Parathyroid adenoma (tissue), 2 donors: ENCODE measurements at regions not wholly inside any gene's neighbourhood (a gene's known extent, or its start where the extent isn't known, plus 50 kb on each side); places are given as distances from the start of the nearest gene placed in this dataset.

Experiments used
- H2AFZ ChIP-seq: fragments of 300-600 bp; sonication (generic); one replicate; pipeline ENCODE4 v1.7.0; 2017; ENCODE audit warnings: antibody characterized with exemption, mild to moderate bottlenecking
- H3K27ac ChIP-seq: fragments of 300-600 bp; sonication (generic); one replicate; pipeline ENCODE4 v1.7.0; 2017
- H3K27me3 ChIP-seq: fragments of 300-600 bp; sonication (generic); one replicate; pipeline ENCODE4 v1.7.0; 2017; ENCODE audit warnings: low read length; ENCODE audit not compliant: control insufficient read depth, insufficient read depth
- H3K36me3 ChIP-seq: fragments of 300-600 bp; sonication (generic); one replicate; pipeline ENCODE4 v1.7.0; 2017; ENCODE audit warnings: low read length; ENCODE audit not compliant: control insufficient read depth, insufficient read depth
- H3K4me1 ChIP-seq: fragments of 300-600 bp; sonication (generic); one replicate; pipeline ENCODE4 v1.7.0; 2017; ENCODE audit warnings: control low read depth
- H3K4me2 ChIP-seq: fragments of 300-600 bp; sonication (generic); one replicate; pipeline ENCODE4 v1.7.0; 2017; ENCODE audit warnings: low read length
- H3K4me3 ChIP-seq: fragments of 300-600 bp; sonication (generic); one replicate; pipeline ENCODE4 v1.7.0; 2017; ENCODE audit warnings: low read depth, low read length
- H3K79me2 ChIP-seq: fragments of 300-600 bp; sonication (generic); one replicate; pipeline ENCODE4 v1.7.0; 2017; ENCODE audit warnings: control low read depth
- H3K9ac ChIP-seq: fragments of 300-600 bp; sonication (generic); one replicate; pipeline ENCODE4 v1.7.0; 2017; ENCODE audit warnings: mild to moderate bottlenecking
- H3K9me3 ChIP-seq: fragments of 300-600 bp; sonication (generic); one replicate; pipeline ENCODE4 v1.7.0; 2017; ENCODE audit warnings: low read length; ENCODE audit not compliant: control insufficient read depth
- CTCF ChIP-seq: fragments of 300-600 bp; sonication (generic); IDR thresholded peaks from one replicate; pipeline ENCODE4 v1.7.0; 2017; ENCODE audit warnings: antibody characterized with exemption, mild to moderate bottlenecking
- donor health status: primary hyperparathyroidism.

GRCh38 chr10:130889780-130890179 lies 421.7 kb downstream of the TCERG1L start:
- Histone ChIP-seq H3K9me3 (no peaks in the 10 kb centered on the region), H3K4me3 (no peak overlapping the region), H3K79me2 (no peaks in the 10 kb centered on the region), H2AFZ (no peak overlapping the region), H3K4me1 (peaks cover 4% of the 10 kb centered on the region), H3K27ac (no peak overlapping the region), H3K27me3 (no peaks in the 10 kb centered on the region), H3K9ac (no peak overlapping the region), H3K4me2 (no peak overlapping the region), H3K36me3 (no peaks in the 10 kb centered on the region)
- TF ChIP-seq CTCF: no peak

GRCh38 chr10:130891066-130891465 lies 420.5 kb downstream of the TCERG1L start:
- Histone ChIP-seq H3K4me2 (no peak overlapping the region), H3K36me3 (no peaks in the 10 kb centered on the region), H3K9ac (no peak overlapping the region), H3K79me2 (no peaks in the 10 kb centered on the region), H2AFZ (no peak overlapping the region), H3K4me1 (no peaks in the 10 kb centered on the region), H3K9me3 (no peaks in the 10 kb centered on the region), H3K4me3 (no peak overlapping the region), H3K27ac (no peak overlapping the region), H3K27me3 (no peaks in the 10 kb centered on the region)
- TF ChIP-seq CTCF: no peak

- H2AFZ ChIP-seq: no peak overlapping the region
- no peak for TF ChIP-seq CTCF
- no peak overlapping the region for H3K27ac ChIP-seq
- H3K36me3 ChIP-seq: no peaks in the 10 kb centered on the region
- H3K27me3 ChIP-seq: no peaks in the 10 kb centered on the region
- H3K9ac ChIP-seq: no peak overlapping the region
- no peaks in the 10 kb centered on the region for H3K79me2 ChIP-seq
- H3K4me3 ChIP-seq: no peak overlapping the region
- H3K4me1 ChIP-seq: no peaks in the 10 kb centered on the region
- no peak overlapping the region for H3K4me2 ChIP-seq
- H3K9me3 ChIP-seq: no peaks in the 10 kb centered on the region
Observed at GRCh38 chr10:130894471-130894870, 417.1 kb downstream of the TCERG1L start.

- H3K4me3 ChIP-seq: no peak overlapping the region
- H3K27ac ChIP-seq: no peak overlapping the region
- no peak overlapping the region for H3K9ac ChIP-seq
- TF ChIP-seq CTCF: no peak
- no peaks in the 10 kb centered on the region for H3K27me3 ChIP-seq
- no peak overlapping the region for H2AFZ ChIP-seq
- H3K79me2 ChIP-seq: no peaks in the 10 kb centered on the region
- no peaks in the 10 kb centered on the region for H3K36me3 ChIP-seq
- H3K9me3 ChIP-seq: no peaks in the 10 kb centered on the region
- no peaks in the 10 kb centered on the region for H3K4me1 ChIP-seq
- no peak overlapping the region for H3K4me2 ChIP-seq
Observed at GRCh38 chr10:130895161-130895560, 416.4 kb downstream of the TCERG1L start.

GRCh38 chr10:130897815-130898214 lies 413.7 kb downstream of the TCERG1L start:
- no peak overlapping the region for H3K27ac ChIP-seq
- no peaks in the 10 kb centered on the region for H3K36me3 ChIP-seq
- no peak overlapping the region for H2AFZ ChIP-seq
- H3K79me2 ChIP-seq: no peaks in the 10 kb centered on the region
- no peaks in the 10 kb centered on the region for H3K9me3 ChIP-seq
- H3K27me3 ChIP-seq: no peaks in the 10 kb centered on the region
- H3K4me3 ChIP-seq: no peak overlapping the region
- H3K4me2 ChIP-seq: no peak overlapping the region
- H3K4me1 ChIP-seq: no peaks in the 10 kb centered on the region
- no peak for TF ChIP-seq CTCF
- H3K9ac ChIP-seq: no peak overlapping the region
